ENCODE measurements at regions not wholly inside any gene's neighbourhood (a gene's known extent, or its start where the extent isn't known, plus 50 kb on each side); places are given as distances from the start of the nearest gene placed in this dataset.
"Not testable (repeated sequence)": the region's sequence is repeated elsewhere in the genome, so short reads cannot be mapped to it uniquely, and the experiment has no call there.

- no peak for DNase-seq (ENCODE audit: low spot score)
Measured at GRCh38 chr12:92431146-92431545, 271.6 kb upstream of the PLEKHG7 start.

- no peak for DNase-seq (ENCODE audit: low spot score)
Measured at GRCh38 chr12:92426332-92426731, 276.5 kb upstream of the PLEKHG7 start.

- DNase-seq (ENCODE audit: low spot score) = no peak
Measured at GRCh38 chr12:92425165-92425564, 277.6 kb upstream of the PLEKHG7 start.

GRCh38 chr12:92424338-92424737 is 278.5 kb upstream of the PLEKHG7 start:
- no peak for DNase-seq (ENCODE audit: low spot score)

DNA sequence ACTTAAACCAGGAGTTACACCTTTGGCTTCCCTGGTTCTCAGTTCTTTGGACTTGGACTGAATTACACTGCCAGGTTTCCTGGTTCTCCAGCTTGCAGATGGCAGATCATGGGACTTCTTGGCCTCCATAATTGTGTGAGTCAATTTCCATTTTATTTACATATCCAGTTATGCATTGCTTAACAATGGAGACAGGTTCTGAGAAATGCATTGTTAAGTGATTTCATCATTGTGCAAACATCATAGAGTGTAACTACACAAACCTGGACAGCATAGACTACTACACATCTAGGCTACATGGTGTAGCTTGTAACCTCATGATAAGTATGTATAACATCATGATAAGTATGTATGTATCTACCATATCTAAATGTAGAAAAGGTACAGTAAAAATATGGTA is 276.1 kb upstream of the BTG1 start:
- DNase-seq (ENCODE audit: low spot score) = no peak

GRCh38 chr12:92421042-92421441 is 275.4 kb upstream of the BTG1 start:
- no peak for DNase-seq (ENCODE audit: low spot score)

DNA sequence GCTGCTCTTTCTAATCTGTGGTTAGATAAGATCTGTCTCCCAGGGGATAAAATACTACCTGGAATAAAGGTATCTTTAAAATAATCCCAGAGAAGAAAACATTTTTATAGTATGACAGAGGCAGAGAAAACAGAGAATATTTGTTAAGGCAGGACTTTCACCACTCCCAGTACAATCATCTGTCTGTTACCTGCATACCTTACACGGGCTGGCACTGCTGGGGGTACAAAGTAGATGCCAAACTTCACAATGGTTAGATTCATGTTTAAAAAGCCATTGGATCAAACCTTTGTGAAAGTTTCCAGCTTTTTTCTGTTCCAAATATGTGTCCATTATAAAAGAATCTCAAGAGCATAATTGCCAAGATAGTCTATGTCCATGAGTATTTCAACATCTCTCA is 273.6 kb upstream of the BTG1 start:
- no peak for DNase-seq (ENCODE audit: low spot score)

- no peak for DNase-seq (ENCODE audit: low spot score)
Measured at GRCh38 chr12:92418381-92418780, 272.7 kb upstream of the BTG1 start.

DNA sequence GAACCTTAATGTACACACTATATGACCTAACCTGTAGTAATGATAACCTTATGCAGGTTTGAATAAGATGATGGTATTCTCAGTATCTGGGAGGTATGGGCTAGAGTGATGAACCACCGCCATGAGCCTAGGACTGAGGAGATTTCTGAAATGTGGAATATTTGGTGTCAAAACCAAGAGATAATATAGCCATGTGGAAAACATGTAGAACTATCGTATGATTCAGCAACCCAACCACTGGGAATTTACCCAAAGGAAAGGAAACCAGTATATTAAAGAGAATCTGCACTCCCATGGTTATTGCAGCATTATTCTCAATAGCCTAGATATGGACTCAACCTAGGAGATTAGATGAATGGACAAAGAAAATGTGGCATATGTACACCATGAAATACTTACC is 271.7 kb upstream of the BTG1 start:
- no peak for DNase-seq (ENCODE audit: low spot score)

- no peak for DNase-seq (ENCODE audit: low spot score)
Measured at GRCh38 chr12:92416385-92416812, 270.8 kb upstream of the BTG1 start.

GRCh38 chr12:92414170-92415070 is 268.8 kb upstream of the BTG1 start:
- no peak for DNase-seq (ENCODE audit: low spot score)

- no peak for DNase-seq (ENCODE audit: low spot score)
Measured at GRCh38 chr12:92413286-92413685, 267.6 kb upstream of the BTG1 start.

GRCh38 chr12:92412856-92413255 is 267.2 kb upstream of the BTG1 start:
- DNase-seq (ENCODE audit: low spot score) = no peak

DNA sequence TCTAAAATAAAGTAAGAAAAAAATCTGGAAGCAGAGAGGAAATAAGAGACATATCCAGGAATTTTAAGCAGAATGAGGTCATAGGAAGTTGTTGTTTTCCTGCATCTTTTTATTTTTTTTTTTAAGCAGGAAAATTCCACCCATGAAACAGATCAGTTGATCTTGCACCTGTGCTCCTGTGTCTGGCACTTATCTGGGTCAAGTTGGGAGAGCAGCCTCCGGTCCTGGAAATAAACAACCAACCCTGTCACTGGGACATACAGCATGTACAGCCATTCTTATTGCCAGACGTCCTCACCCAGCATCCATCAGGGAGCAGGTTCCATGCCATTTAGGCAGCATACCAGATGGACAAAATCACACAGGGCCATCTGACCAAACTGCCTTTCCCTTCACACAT is 266.0 kb upstream of the BTG1 start:
- no peak for DNase-seq (ENCODE audit: low spot score)

DNA sequence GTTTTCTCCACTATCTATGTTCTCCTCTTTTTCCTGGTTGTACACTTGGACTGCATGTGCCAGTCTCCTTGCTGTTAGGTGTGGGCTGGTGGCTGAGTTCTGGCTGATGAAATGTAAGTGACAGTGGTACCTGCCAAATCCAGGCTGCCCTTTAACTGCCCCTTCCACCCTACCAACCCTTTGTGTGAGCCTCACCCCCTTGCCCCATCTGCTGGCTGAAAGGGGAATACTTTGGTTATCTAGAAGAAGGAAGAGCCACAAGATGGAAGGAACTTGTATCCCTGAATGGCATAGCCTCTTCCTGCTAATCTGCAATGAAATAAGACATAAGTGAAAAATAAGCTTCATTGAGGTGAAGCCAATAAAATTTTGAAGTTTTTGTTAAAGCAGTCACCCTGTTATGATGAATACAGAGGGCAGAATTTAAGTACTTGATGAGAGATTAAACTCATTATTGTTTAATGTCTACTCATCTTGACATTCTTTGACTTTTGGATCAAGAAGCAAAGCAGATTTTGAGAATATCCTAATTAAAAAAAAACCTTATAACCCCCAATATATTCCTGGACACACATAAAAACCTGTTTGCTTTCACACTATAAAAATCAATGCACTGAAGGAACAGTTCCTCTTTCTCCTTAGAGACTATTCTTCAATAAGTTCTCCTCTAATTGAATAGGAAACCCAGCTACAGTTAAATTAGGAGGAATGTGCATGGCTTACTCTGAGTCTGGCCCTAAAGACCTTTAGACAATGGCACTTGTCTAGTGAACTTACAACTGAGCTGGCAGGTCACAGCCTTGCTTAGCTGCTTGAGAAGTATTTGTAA is 262.6 kb upstream of the BTG1 start:
- no peak for DNase-seq (ENCODE audit: low spot score)

GRCh38 chr12:92406404-92407070 is 260.9 kb upstream of the BTG1 start:
- not testable (repeated sequence) for DNase-seq (ENCODE audit: low spot score)

DNA sequence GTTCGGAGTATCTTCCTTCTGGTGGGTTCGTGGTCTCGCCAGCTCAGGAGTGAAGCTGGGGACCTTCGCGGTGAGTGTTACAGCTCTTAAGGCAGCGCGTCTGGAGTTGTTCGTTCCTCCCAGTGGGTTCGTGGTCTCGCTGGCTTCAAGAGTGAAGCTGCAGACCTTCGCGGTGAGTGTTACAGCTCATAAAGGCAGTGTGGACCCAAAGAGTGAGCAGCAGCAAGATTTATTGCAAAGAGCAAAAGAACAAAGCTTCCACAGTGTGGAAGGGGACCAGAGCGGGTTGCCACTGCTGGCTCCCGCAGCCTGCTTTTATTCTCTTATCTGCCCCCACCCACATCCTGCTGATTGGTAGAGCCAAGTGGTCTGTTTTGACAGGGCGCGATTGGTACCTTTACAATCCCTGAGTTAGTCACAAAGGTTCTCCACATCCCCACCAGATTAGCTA is 260.2 kb upstream of the BTG1 start:
- not testable (repeated sequence) for DNase-seq (ENCODE audit: low spot score)

DNA sequence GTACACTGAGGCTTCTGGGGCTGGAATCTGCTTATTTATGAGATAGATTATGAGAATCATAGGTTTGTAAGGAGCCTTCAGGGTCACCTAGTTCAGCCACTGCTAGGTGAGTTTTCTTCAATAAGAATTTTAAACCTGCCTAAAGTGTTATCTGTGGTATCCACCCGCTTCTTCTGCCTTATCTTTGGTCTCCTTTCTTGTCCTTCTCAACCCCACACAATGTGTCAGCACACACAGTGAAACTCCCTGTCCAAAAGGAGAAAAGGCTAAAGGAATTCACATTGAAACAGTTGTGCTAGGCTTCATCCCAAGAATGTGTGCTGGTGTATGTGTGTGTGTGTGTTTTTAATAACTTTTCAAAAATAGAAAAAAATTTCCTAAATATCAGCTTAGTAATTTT is 259.3 kb upstream of the BTG1 start:
- DNase-seq (ENCODE audit: low spot score) = no peak

GRCh38 chr12:92404259-92404894 is 258.7 kb upstream of the BTG1 start:
- no peak for DNase-seq (ENCODE audit: low spot score)

DNA sequence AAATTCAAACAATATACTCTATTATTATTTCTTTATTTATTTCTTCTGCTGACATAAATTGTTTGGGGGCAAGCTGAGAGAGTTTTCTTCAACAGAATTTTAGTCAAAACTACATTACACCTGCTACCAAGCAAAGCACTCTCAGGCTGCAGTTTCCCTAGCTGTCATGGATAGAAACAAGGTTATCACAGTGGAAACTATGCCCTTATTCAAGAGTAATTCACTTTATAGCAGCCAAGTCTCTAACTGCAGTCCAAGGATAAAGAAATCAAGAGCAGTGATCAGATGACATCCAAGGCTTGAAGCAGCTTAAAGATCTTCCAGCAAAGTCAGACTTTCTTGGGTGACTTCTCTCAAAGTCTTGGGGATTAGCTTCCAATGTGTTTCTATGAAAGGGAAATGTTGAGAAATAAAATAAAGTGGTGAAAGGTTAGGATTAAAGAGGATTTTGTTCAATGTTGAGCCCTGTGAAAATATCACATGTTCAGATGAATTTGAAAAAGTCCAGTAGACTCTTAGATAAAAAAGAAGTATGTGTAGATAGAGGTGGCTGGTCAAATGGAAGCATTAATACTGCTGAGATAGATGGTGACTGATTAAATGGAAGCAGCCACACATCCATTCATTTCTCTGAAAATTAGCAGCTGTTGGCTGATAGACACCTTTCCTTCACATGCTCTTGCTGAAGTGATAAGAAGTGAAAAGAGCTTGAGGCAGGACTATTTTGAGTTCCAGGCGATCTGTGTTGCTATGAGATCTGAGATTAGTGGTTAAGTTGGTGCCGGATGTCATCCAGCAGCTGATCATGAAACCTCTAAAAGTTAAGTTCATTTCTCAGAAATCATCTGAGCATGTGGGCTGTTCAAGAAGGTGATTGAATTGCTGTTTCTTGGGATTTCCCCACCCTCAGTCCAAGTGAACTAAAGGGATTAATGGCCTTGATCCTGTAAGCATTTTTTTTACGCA is 257.8 kb upstream of the BTG1 start:
- no peak for DNase-seq (ENCODE audit: low spot score)

DNA sequence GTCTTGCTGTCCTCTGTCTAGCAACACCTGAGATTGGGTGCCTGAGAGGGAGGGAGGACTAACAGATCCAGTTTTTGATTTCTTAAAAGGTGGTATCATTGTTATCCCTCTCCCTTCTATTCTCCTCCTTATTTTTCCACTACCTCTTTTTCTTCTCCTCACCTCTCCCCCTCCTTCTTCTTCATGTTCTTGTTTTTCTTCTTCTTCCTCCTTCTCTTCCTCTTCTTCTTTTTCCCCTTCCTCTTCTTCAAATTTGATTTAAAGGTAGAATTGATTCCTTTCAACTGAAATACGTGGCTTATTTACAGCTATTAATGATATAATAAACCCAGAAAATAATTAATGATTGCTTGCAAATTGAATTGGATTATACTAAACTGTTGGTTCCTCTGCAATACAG is 256.8 kb upstream of the BTG1 start:
- no peak for DNase-seq (ENCODE audit: low spot score)
